Activated CD4-positive, alpha-beta memory T cell treated with anti-CD3 and anti-CD28 coated beads for 36 hours (primary cell): ENCODE measurements at regions not wholly inside any gene's neighbourhood (a gene's known extent, or its start where the extent isn't known, plus 50 kb on each side); places are given as distances from the start of the nearest gene placed in this dataset.
A peak's percentile ranks its signal among the peaks of the same experiment; 100 is the strongest.

ENCODE experiments used
- CTCF ChIA-PET: fragments of 350-600 bp; sonication (Branson Sonifier 250); formaldehyde crosslinking; loops from one replicate; lab custom pipeline; 2021; ENCODE audit warnings: antibody characterized with exemption, inconsistent platforms; lab: Charles Lee
- POLR2A ChIA-PET: fragments of 350-600 bp; sonication (Branson Sonifier 250); formaldehyde crosslinking; loops from one replicate; lab custom pipeline; 2021; ENCODE audit warnings: antibody characterized with exemption; lab: Charles Lee
- DNase-seq: peaks from one replicate; pipeline ENCODE4 v3.0.0-alpha.2; 2020
- H3K27ac Mint-ChIP-seq: one replicate; pipeline ENCODE4 v1.8.0; 2021; ENCODE audit warnings: mixed read lengths
- H3K27me3 Mint-ChIP-seq: one replicate; pipeline ENCODE4 v1.8.0; 2021; ENCODE audit warnings: mixed read lengths
- H3K36me3 Mint-ChIP-seq: one replicate; pipeline ENCODE4 v1.8.0; 2021; ENCODE audit warnings: mixed read lengths
- H3K4me1 Mint-ChIP-seq: one replicate; pipeline ENCODE4 v1.8.0; 2021; ENCODE audit warnings: low read depth, mixed read lengths
- H3K4me3 Mint-ChIP-seq: one replicate; pipeline ENCODE4 v1.8.0; 2021; ENCODE audit warnings: mild to moderate bottlenecking, mixed read lengths
- H3K9me3 Mint-ChIP-seq: one replicate; pipeline ENCODE4 v1.8.0; 2021; ENCODE audit warnings: mixed read lengths
- intact Hi-C: fragments of 100-400 bp; cut with micrococcal nuclease; formaldehyde crosslinking; loops from one replicate; pipeline ENCODE4 v1.15.1; 2023

DNA sequence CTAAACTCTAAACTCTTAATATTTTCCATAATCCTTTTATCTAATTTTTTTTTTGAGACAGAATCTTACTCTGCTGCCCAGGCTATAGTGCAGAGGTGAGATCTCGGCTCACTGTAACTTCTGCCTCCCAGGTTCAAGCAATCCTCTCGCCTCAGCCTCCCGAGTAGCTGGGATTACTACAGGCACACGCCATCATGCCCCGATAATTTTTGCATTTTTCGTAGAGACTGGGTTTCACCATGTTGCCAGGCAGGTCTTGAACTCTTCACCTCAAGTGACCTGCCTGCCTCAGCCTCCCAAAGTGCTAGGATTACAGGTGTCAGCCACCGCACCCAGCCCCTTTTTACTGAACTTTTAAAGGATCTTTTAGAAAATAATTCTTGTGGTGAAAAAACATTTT is 110.2 kb upstream of the PHF14 start:
- Mint-ChIP-seq H3K4me1 (no peaks in the 10 kb centered on the region), H3K4me3 (no peak overlapping the region), H3K36me3 (no peaks in the 10 kb centered on the region), H3K9me3 (no peaks in the 10 kb centered on the region), H3K27ac (no peak overlapping the region), H3K27me3 (no peaks in the 10 kb centered on the region)
- ChIA-PET CTCF (no interaction called here), POLR2A (no interaction called here)
- intact Hi-C loops = no loop called here
- DNase-seq = no peak

GRCh38 chr7:10874666-10875065 is 99.0 kb upstream of the PHF14 start:
- peaks cover 15% of the 10 kb centered on the region for H3K9me3 Mint-ChIP-seq
- no peak overlapping the region for H3K4me3 Mint-ChIP-seq
- no peak overlapping the region for H3K27ac Mint-ChIP-seq

GRCh38 chr7:10875080-10875479 is 98.6 kb upstream of the PHF14 start:
- H3K27ac Mint-ChIP-seq = no peak overlapping the region
- H3K27me3 Mint-ChIP-seq = peaks cover 18% of the 10 kb centered on the region
- no peaks in the 10 kb centered on the region for H3K36me3 Mint-ChIP-seq
- ChIA-PET CTCF (no interaction called here), POLR2A (no interaction called here)
- no peak for DNase-seq
- intact Hi-C loops = no loop called here
- peaks cover 15% of the 10 kb centered on the region for H3K9me3 Mint-ChIP-seq
- H3K4me3 Mint-ChIP-seq = no peak overlapping the region
- H3K4me1 Mint-ChIP-seq = no peaks in the 10 kb centered on the region

More at GRCh38 chr7:10874666-10875065, 99.0 kb upstream of the PHF14 start:
- peaks cover 18% of the 10 kb centered on the region for H3K27me3 Mint-ChIP-seq
- ChIA-PET CTCF (no interaction called here), POLR2A (no interaction called here)
- intact Hi-C loops = no loop called here
- DNase-seq = no peak
- no peaks in the 10 kb centered on the region for H3K36me3 Mint-ChIP-seq
- H3K4me1 Mint-ChIP-seq = no peaks in the 10 kb centered on the region

DNA sequence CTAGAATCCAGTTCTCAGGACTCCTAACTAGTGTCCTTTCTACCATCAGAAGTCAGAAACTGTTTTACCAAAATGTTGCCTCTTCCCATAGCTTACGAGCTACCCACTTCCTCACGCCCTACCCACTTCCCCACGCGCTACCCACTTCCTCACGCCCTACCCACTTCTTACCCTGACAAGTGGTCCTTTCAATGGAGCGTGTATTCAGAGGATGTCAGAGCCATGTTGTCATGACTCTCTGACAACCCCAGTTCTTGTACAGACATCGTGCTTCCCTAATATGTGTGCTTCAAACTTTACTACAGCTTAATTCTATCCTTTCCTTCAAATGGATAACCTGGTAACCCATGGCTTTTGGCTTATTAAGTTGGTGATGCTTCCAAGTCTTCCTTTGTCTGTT is 84.8 kb upstream of the PHF14 start:
- peak; percentile 16 for DNase-seq
- Mint-ChIP-seq H3K27me3 (no peaks in the 10 kb centered on the region), H3K4me1 (peaks cover 10% of the 10 kb centered on the region), H3K9me3 (no peaks in the 10 kb centered on the region), H3K27ac (no peak overlapping the region), H3K4me3 (peak overlapping the region; percentile 52), H3K36me3 (no peaks in the 10 kb centered on the region)
- intact Hi-C loops = loop anchor here (5.0 kb wide), 4 partner anchors 247 to 472 kb away; no protein-coding TSS in a partner anchor
- CTCF ChIA-PET = interaction anchor here (0.6 to 1.4 kb wide), 6 partner anchors 8 to 324 kb away, joined by 3 to 5 read pairs (median 3); no protein-coding TSS in a partner anchor
- POLR2A ChIA-PET = no interaction called here

DNA sequence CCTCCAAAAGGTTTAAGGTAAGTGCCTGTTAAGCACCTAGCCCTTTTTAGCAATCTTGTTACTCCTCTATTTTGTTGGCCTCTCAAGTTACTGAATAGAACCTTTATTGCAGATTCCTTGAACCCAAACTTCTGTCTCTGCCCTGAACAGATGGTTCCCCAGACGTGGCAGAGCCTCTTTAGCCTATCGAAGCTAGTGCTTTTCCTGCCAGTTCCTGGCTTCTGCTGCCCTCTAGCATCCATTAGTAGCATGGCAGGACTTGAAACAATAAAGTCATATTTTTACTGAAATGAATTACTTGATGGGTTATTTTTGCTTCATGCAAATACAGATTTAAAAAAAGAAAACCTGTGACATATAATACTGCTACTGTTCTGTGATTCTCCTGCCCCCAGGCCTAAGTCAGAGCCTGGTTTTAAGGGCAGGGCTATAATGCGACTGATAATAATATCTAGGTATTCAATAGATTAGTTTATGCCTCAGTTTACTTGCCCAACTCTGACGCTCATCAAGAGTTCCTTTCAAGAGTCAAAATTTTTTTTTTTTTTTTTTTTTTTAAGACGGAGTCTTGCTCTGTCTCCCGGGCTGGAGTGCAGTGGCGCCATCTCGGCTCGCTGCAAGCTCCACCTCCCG is 84.3 kb upstream of the PHF14 start:
- no peaks in the 10 kb centered on the region for H3K36me3 Mint-ChIP-seq
- intact Hi-C loops = loop anchor here (5.0 kb wide), 4 partner anchors 247 to 472 kb away; no protein-coding TSS in a partner anchor
- no peak overlapping the region for H3K27ac Mint-ChIP-seq
- peaks cover 10% of the 10 kb centered on the region for H3K4me1 Mint-ChIP-seq
- H3K27me3 Mint-ChIP-seq = no peaks in the 10 kb centered on the region
- H3K9me3 Mint-ChIP-seq = no peaks in the 10 kb centered on the region
- ChIA-PET POLR2A (no interaction called here), CTCF (interaction anchor here (0.6 to 1.4 kb wide), 8 partner anchors 9 to 379 kb away, joined by 3 to 5 read pairs (median 3); no protein-coding TSS in a partner anchor)
- peak overlapping the region; percentile 52 for H3K4me3 Mint-ChIP-seq
- DNase-seq = peak; percentile 50

DNA sequence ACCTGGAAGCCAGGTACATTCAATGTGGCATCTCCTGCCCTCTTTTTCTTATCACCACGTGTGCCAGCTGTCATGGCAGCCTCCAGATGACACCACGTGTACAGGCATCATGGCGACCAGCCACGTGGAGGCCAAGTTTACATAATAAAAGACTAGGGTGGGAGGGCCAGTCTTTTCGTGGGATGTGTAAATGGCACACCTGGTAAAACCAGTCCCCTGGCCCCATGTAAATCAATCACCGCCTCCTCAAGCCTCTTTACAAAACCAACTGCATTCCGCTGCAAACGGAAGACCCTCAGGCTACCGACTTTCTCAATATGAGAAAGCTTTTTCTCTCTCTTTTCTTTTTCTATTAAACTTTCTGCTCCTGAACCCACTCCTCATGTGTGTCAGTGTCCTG is 65.1 kb upstream of the PHF14 start:
- Mint-ChIP-seq H3K27me3 (peaks cover 2% of the 10 kb centered on the region), H3K4me3 (no peak overlapping the region), H3K9me3 (peaks cover 3% of the 10 kb centered on the region), H3K36me3 (no peaks in the 10 kb centered on the region), H3K4me1 (no peaks in the 10 kb centered on the region), H3K27ac (no peak overlapping the region)
- ChIA-PET CTCF (no interaction called here), POLR2A (no interaction called here)
- no peak for DNase-seq
- intact Hi-C loops = no loop called here

GRCh38 chr7:10910447-10910846 is 63.2 kb upstream of the PHF14 start:
- POLR2A ChIA-PET = no interaction called here
- H3K27me3 Mint-ChIP-seq = peaks cover 5% of the 10 kb centered on the region
- no peak overlapping the region for H3K27ac Mint-ChIP-seq
- peaks cover 3% of the 10 kb centered on the region for H3K9me3 Mint-ChIP-seq
- CTCF ChIA-PET = no interaction called here
- H3K4me1 Mint-ChIP-seq = no peaks in the 10 kb centered on the region
- no peak for DNase-seq
- no peak overlapping the region for H3K4me3 Mint-ChIP-seq
- H3K36me3 Mint-ChIP-seq = no peaks in the 10 kb centered on the region
- intact Hi-C loops = no loop called here

DNA sequence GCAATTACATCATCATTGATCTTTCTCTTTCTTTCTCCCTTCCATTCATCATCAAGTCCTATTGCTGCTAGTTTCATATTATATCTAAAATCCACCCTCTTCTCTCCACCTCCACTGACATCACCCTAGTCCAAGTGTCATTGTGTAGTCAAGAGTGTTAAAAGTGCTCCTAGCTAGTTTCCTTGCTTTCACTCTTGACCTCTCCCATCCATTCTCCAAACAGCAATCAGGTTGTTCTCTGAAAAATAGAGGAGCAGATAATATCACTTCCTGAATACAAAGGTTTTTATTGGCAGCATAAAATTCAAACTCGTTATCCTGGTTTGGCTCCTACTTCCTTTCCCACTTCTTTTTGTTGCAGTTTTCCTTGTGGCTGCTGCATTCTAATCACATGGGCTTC is 61.6 kb upstream of the PHF14 start:
- no peak overlapping the region for H3K27ac Mint-ChIP-seq
- peaks cover 3% of the 10 kb centered on the region for H3K9me3 Mint-ChIP-seq
- ChIA-PET CTCF (no interaction called here), POLR2A (no interaction called here)
- no peak overlapping the region for H3K4me3 Mint-ChIP-seq
- DNase-seq = no peak
- intact Hi-C loops = no loop called here
- H3K4me1 Mint-ChIP-seq = no peaks in the 10 kb centered on the region
- H3K27me3 Mint-ChIP-seq = peaks cover 7% of the 10 kb centered on the region
- H3K36me3 Mint-ChIP-seq = no peaks in the 10 kb centered on the region

DNA sequence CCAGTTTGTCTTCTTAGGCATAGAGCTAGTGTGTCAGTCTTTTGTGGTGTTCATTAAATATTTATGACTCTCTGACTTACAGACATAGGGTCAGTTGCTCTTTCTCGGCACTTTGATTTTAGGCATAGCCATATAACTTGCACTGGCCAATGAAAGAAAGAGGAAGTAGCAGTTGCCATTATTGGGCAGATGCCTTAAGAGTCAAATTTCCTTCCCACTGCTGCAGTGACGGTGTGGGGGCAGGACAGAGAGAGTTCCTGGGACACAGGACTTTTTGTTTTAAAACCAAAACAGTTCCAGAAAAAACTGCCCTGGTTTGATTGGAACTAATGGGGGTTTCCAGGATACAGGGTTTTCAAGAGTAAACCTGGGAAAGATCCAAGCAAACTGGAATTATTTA is 60.2 kb upstream of the PHF14 start:
- POLR2A ChIA-PET = no interaction called here
- H3K36me3 Mint-ChIP-seq = no peaks in the 10 kb centered on the region
- CTCF ChIA-PET = no interaction called here
- H3K4me1 Mint-ChIP-seq = no peaks in the 10 kb centered on the region
- no peak overlapping the region for H3K4me3 Mint-ChIP-seq
- DNase-seq = no peak
- intact Hi-C loops = no loop called here
- H3K9me3 Mint-ChIP-seq = peaks cover 3% of the 10 kb centered on the region
- peaks cover 7% of the 10 kb centered on the region for H3K27me3 Mint-ChIP-seq
- no peak overlapping the region for H3K27ac Mint-ChIP-seq

DNA sequence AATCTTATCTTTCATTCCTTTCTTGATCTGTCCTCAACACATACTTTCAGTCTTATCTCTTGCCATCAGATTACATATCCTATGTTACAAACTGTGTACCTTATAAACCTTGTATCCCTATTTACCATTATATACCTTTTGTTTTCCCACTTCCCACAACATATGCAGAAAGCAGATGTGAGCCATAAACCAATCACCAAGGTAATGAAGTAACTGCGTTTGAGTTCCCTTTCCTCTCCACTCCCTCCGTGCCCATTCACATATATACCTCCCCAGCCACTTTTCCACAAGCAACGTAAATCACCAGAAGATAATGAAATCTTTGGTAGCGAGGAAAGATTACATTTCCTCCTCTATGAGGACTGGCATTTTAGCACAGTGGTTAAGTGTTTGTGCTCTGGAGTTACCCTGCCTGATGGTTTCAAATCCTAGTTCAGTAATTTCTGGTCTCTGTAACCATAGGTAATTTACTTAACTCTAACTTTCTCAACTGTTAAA is 55.5 kb upstream of the PHF14 start:
- Mint-ChIP-seq H3K4me1 (no peaks in the 10 kb centered on the region), H3K9me3 (no peaks in the 10 kb centered on the region), H3K4me3 (no peak overlapping the region), H3K27ac (no peak overlapping the region), H3K36me3 (no peaks in the 10 kb centered on the region), H3K27me3 (peaks cover 5% of the 10 kb centered on the region)
- POLR2A ChIA-PET = no interaction called here
- no peak for DNase-seq
- intact Hi-C loops = no loop called here
- CTCF ChIA-PET = no interaction called here

- H3K27me3 Mint-ChIP-seq = peaks cover 2% of the 10 kb centered on the region
- no peak overlapping the region for H3K4me3 Mint-ChIP-seq
- POLR2A ChIA-PET = no interaction called here
- CTCF ChIA-PET = no interaction called here
- no peaks in the 10 kb centered on the region for H3K4me1 Mint-ChIP-seq
- no peaks in the 10 kb centered on the region for H3K36me3 Mint-ChIP-seq
- no peak overlapping the region for H3K27ac Mint-ChIP-seq
- H3K9me3 Mint-ChIP-seq = no peaks in the 10 kb centered on the region
- intact Hi-C loops = no loop called here
- DNase-seq = no peak
These were observed 53.7 kb upstream of the PHF14 start for GRCh38 chr7:10919923-10920322.
